ENCODE measurements at regions not wholly inside any gene's neighbourhood (a gene's known extent, or its start where the extent isn't known, plus 50 kb on each side); places are given as distances from the start of the nearest gene placed in this dataset.
"Not testable (repeated sequence)": the region's sequence is repeated elsewhere in the genome, so short reads cannot be mapped to it uniquely, and the experiment has no call there.

- Histone ChIP-seq H3K36me3 (ENCODE audit: control insufficient read depth in 5 of 5, insufficient read depth in 5 of 5, low read length in 5 of 5) (no peaks in the 10 kb centered on the region), H3K9ac (ENCODE audit: low read length in 5 of 5) (no peak overlapping the region), H3K4me1 (ENCODE audit: control insufficient read depth in 5 of 5, insufficient read depth in 5 of 5, low read length in 5 of 5) (no peaks in the 10 kb centered on the region), H3K4me3 (ENCODE audit: low read depth in 1 of 5, low read length in 5 of 5) (no peak overlapping the region), H3K9me3 (ENCODE audit: control insufficient read depth in 5 of 5, low read length in 5 of 5) (no peaks in the 10 kb centered on the region), H3K27ac (ENCODE audit: low read depth, low read length) (no peak overlapping the region), H3K27me3 (ENCODE audit: control insufficient read depth in 5 of 5, insufficient read depth in 4 of 5, low read length in 5 of 5) (no peaks in the 10 kb centered on the region)
These were observed 901.4 kb upstream of the API5 start for GRCh38 chr11:42410251-42410955.

- H3K27ac ChIP-seq (ENCODE audit: low read depth, low read length), result no peak overlapping the region
- H3K9ac ChIP-seq (ENCODE audit: low read length in 5 of 5), result no peak overlapping the region
- H3K27me3 ChIP-seq (ENCODE audit: control insufficient read depth in 5 of 5, insufficient read depth in 4 of 5, low read length in 5 of 5), result no peaks in the 10 kb centered on the region
- no peaks in the 10 kb centered on the region for H3K9me3 ChIP-seq (ENCODE audit: control insufficient read depth in 5 of 5, low read length in 5 of 5)
- H3K4me3 ChIP-seq (ENCODE audit: low read depth in 1 of 5, low read length in 5 of 5), result no peak overlapping the region
- no peaks in the 10 kb centered on the region for H3K4me1 ChIP-seq (ENCODE audit: control insufficient read depth in 5 of 5, insufficient read depth in 5 of 5, low read length in 5 of 5)
- H3K36me3 ChIP-seq (ENCODE audit: control insufficient read depth in 5 of 5, insufficient read depth in 5 of 5, low read length in 5 of 5), result no peaks in the 10 kb centered on the region
These were observed 899.2 kb upstream of the API5 start for GRCh38 chr11:42412590-42412989.

DNA sequence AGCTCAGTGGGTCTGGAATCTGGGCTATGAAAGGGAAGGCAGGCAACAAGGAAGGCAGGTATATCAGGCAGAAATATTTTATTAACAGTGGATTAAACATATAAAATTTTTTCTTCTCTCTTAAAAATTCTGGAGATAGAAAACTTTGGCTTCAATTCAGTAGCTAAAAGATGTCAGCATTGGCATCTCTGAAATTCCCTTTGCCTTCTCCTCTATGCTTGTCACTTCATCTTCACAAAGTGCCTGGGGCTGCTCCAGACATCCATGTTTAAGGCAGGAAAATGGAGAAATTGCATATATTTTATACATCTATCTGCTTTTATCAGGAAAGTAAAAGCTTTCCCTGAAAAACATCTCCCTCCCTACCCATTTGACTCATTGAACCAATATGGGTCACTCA is 894.1 kb upstream of the API5 start:
- Histone ChIP-seq H3K9me3 (ENCODE audit: control insufficient read depth in 5 of 5, low read length in 5 of 5) (no peaks in the 10 kb centered on the region), H3K9ac (ENCODE audit: low read length in 5 of 5) (no peak overlapping the region), H3K4me3 (ENCODE audit: low read depth in 1 of 5, low read length in 5 of 5) (no peak overlapping the region), H3K36me3 (ENCODE audit: control insufficient read depth in 5 of 5, insufficient read depth in 5 of 5, low read length in 5 of 5) (no peaks in the 10 kb centered on the region), H3K4me1 (ENCODE audit: control insufficient read depth in 5 of 5, insufficient read depth in 5 of 5, low read length in 5 of 5) (no peaks in the 10 kb centered on the region), H3K27ac (ENCODE audit: low read depth, low read length) (no peak overlapping the region), H3K27me3 (ENCODE audit: control insufficient read depth in 5 of 5, insufficient read depth in 4 of 5, low read length in 5 of 5) (no peaks in the 10 kb centered on the region)

- Histone ChIP-seq H3K9me3 (ENCODE audit: control insufficient read depth in 5 of 5, low read length in 5 of 5) (no peaks in the 10 kb centered on the region), H3K4me1 (ENCODE audit: control insufficient read depth in 5 of 5, insufficient read depth in 5 of 5, low read length in 5 of 5) (no peaks in the 10 kb centered on the region), H3K9ac (ENCODE audit: low read length in 5 of 5) (no peak overlapping the region), H3K4me3 (ENCODE audit: low read depth in 1 of 5, low read length in 5 of 5) (no peak overlapping the region), H3K27me3 (ENCODE audit: control insufficient read depth in 5 of 5, insufficient read depth in 4 of 5, low read length in 5 of 5) (no peaks in the 10 kb centered on the region), H3K36me3 (ENCODE audit: control insufficient read depth in 5 of 5, insufficient read depth in 5 of 5, low read length in 5 of 5) (no peaks in the 10 kb centered on the region), H3K27ac (ENCODE audit: low read depth, low read length) (no peak overlapping the region)
These were observed 889.7 kb upstream of the API5 start for GRCh38 chr11:42422090-42422489.

GRCh38 chr11:42434911-42435310 is 876.9 kb upstream of the API5 start:
- H3K4me1 ChIP-seq (ENCODE audit: control insufficient read depth in 5 of 5, insufficient read depth in 5 of 5, low read length in 5 of 5); H3K9ac ChIP-seq (ENCODE audit: low read length in 5 of 5); H3K27me3 ChIP-seq (ENCODE audit: control insufficient read depth in 5 of 5, insufficient read depth in 4 of 5, low read length in 5 of 5); H3K27ac ChIP-seq (ENCODE audit: low read depth, low read length); H3K9me3 ChIP-seq (ENCODE audit: control insufficient read depth in 5 of 5, low read length in 5 of 5); H3K4me3 ChIP-seq (ENCODE audit: low read depth in 1 of 5, low read length in 5 of 5); H3K36me3 ChIP-seq (ENCODE audit: control insufficient read depth in 5 of 5, insufficient read depth in 5 of 5, low read length in 5 of 5): not testable (repeated sequence)

DNA sequence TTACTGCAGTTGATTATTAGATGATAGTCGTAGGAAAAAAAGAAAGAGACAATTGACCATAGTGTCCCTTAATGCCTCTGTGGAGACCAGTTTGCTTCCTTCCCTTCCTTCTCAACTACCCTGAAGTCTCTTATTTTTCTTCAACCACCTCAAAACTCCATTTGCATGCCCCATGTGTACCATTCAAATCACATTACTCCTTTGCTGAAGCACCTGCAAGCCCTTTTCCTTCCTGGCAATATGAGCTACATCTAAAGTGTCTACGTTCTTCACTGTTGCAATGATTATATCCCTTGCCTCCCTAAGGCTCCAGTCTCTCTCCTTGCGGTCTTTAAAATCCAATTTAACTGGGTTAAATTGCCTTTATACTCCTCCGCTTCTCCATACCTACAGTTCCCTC is 867.4 kb upstream of the API5 start:
- Histone ChIP-seq H3K4me1 (ENCODE audit: control insufficient read depth in 5 of 5, insufficient read depth in 5 of 5, low read length in 5 of 5) (no peaks in the 10 kb centered on the region), H3K9me3 (ENCODE audit: control insufficient read depth in 5 of 5, low read length in 5 of 5) (peaks cover 5 to 13% (median 11%) of the 10 kb centered on the region in 5 donors), H3K27me3 (ENCODE audit: control insufficient read depth in 5 of 5, insufficient read depth in 4 of 5, low read length in 5 of 5) (no peaks in the 10 kb centered on the region), H3K4me3 (ENCODE audit: low read depth in 1 of 5, low read length in 5 of 5) (no peak overlapping the region), H3K9ac (ENCODE audit: low read length in 5 of 5) (no peak overlapping the region), H3K27ac (ENCODE audit: low read depth, low read length) (no peak overlapping the region), H3K36me3 (ENCODE audit: control insufficient read depth in 5 of 5, insufficient read depth in 5 of 5, low read length in 5 of 5) (no peaks in the 10 kb centered on the region)

DNA sequence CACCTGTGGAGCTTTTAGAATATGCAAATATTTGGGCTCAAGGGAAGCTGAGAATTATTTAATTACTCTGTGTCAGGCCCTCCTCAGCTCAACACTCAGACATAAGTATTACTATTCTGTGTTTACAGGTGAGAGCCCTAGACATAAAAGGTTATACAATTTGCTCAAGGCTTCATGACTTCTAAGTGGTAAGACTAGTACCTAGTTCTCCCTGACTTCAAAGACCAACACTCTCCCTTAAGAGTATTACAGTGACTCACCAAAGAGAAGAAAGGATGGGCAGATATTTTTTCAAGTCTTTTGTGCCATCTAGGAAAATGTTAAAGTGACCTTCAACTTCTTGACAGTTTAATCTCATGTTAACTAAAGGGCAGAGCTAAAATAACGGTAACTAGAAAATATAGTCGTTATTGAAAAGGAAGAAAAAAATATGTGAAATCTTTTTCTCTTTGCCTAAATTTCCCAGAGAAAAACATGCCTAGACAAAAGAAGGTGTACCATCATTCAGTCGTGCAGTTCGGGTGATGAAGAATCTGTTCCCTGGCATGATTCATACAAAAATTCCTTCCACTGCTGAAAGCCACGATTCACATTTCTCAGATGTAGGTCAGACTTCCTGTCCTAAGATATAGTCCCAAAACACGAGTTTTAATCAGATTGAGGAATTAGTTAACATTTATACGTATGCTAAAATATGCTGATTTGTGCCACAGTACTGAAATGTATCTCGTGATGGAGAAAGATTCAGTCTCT is 849.1 kb upstream of the API5 start:
- H3K27me3 ChIP-seq (ENCODE audit: control insufficient read depth in 5 of 5, insufficient read depth in 4 of 5, low read length in 5 of 5), result no peaks in the 10 kb centered on the region
- H3K4me3 ChIP-seq (ENCODE audit: low read depth in 1 of 5, low read length in 5 of 5), result no peak overlapping the region
- H3K9me3 ChIP-seq (ENCODE audit: control insufficient read depth in 5 of 5, low read length in 5 of 5), result peaks cover 0 to 3% (median 0%) of the 10 kb centered on the region in 5 donors
- no peak overlapping the region for H3K9ac ChIP-seq (ENCODE audit: low read length in 5 of 5)
- no peaks in the 10 kb centered on the region for H3K4me1 ChIP-seq (ENCODE audit: control insufficient read depth in 5 of 5, insufficient read depth in 5 of 5, low read length in 5 of 5)
- no peak overlapping the region for H3K27ac ChIP-seq (ENCODE audit: low read depth, low read length)
- H3K36me3 ChIP-seq (ENCODE audit: control insufficient read depth in 5 of 5, insufficient read depth in 5 of 5, low read length in 5 of 5), result no peaks in the 10 kb centered on the region

DNA sequence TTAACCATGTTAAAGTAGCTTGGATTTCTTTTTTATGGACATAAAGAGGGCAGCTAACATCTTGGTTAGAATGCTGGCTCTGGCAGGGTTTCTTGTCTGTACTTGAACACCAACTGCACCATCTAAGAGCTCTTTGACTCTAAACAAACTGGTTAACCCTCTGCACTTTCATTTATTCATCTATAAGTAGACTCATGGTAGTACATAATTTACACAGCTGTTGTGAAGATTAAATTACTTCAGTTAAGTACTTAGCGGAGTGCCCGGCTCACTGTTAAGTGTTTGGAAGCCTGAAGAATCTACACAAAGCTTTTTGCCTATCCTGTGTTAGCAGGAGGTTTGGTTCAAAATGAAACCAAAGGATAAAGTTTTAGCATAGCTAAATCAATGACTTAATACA is 846.2 kb upstream of the API5 start:
- H3K27me3 ChIP-seq (ENCODE audit: control insufficient read depth in 5 of 5, insufficient read depth in 4 of 5, low read length in 5 of 5), result no peaks in the 10 kb centered on the region
- peaks cover 0 to 3% (median 0%) of the 10 kb centered on the region in 5 donors for H3K9me3 ChIP-seq (ENCODE audit: control insufficient read depth in 5 of 5, low read length in 5 of 5)
- no peaks in the 10 kb centered on the region for H3K36me3 ChIP-seq (ENCODE audit: control insufficient read depth in 5 of 5, insufficient read depth in 5 of 5, low read length in 5 of 5)
- H3K4me3 ChIP-seq (ENCODE audit: low read depth in 1 of 5, low read length in 5 of 5), result no peak overlapping the region
- H3K27ac ChIP-seq (ENCODE audit: low read depth, low read length), result no peak overlapping the region
- no peaks in the 10 kb centered on the region for H3K4me1 ChIP-seq (ENCODE audit: control insufficient read depth in 5 of 5, insufficient read depth in 5 of 5, low read length in 5 of 5)
- H3K9ac ChIP-seq (ENCODE audit: low read length in 5 of 5), result no peak overlapping the region

DNA sequence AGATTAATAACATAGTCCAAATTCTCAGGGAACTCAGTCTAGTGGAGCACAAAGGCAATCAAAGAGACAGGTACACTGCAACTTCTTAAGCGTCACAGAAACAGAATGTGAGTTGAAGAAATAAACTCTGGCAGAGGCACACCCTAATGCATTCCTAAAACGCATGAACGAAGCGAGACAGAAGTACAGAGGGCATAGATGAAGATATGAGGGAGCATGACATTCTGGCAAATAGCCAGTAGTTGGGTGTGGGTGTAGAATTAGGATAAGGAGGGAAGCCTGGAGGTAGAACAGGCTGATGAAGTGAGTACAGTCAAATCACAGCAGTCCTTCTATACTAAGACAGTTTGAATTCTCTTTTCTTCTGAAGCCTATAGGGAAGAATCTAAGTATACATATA is 838.7 kb upstream of the API5 start:
- no peak overlapping the region for H3K9ac ChIP-seq (ENCODE audit: low read length in 5 of 5)
- H3K4me1 ChIP-seq (ENCODE audit: control insufficient read depth in 5 of 5, insufficient read depth in 5 of 5, low read length in 5 of 5), result no peaks in the 10 kb centered on the region
- no peaks in the 10 kb centered on the region for H3K36me3 ChIP-seq (ENCODE audit: control insufficient read depth in 5 of 5, insufficient read depth in 5 of 5, low read length in 5 of 5)
- H3K4me3 ChIP-seq (ENCODE audit: low read depth in 1 of 5, low read length in 5 of 5), result no peak overlapping the region
- H3K27me3 ChIP-seq (ENCODE audit: control insufficient read depth in 5 of 5, insufficient read depth in 4 of 5, low read length in 5 of 5), result no peaks in the 10 kb centered on the region
- no peak overlapping the region for H3K27ac ChIP-seq (ENCODE audit: low read depth, low read length)
- no peaks in the 10 kb centered on the region for H3K9me3 ChIP-seq (ENCODE audit: control insufficient read depth in 5 of 5, low read length in 5 of 5)

DNA sequence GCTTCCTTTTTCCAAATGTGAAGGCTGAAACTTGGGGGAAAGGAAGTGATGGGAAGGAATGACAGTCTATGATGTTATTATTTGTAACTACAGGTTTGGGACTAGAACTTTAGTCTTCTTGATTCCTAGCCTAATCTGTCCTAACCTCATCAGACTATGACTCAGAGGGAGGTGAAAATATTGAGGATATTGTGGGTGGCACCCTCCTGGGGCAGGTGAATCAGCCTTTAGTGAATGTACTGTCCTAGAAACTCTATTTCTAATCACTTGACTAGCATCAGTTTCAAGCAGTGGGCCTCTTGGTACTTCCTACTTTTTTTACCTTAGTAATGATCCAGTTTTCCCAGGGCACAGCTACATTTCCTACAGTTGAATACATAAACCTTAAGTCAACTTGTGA is 829.0 kb upstream of the API5 start:
- Histone ChIP-seq H3K4me3 (ENCODE audit: low read depth in 1 of 5, low read length in 5 of 5) (no peak overlapping the region), H3K36me3 (ENCODE audit: control insufficient read depth in 5 of 5, insufficient read depth in 5 of 5, low read length in 5 of 5) (no peaks in the 10 kb centered on the region), H3K27ac (ENCODE audit: low read depth, low read length) (no peak overlapping the region), H3K27me3 (ENCODE audit: control insufficient read depth in 5 of 5, insufficient read depth in 4 of 5, low read length in 5 of 5) (no peaks in the 10 kb centered on the region), H3K4me1 (ENCODE audit: control insufficient read depth in 5 of 5, insufficient read depth in 5 of 5, low read length in 5 of 5) (no peaks in the 10 kb centered on the region), H3K9ac (ENCODE audit: low read length in 5 of 5) (no peak overlapping the region), H3K9me3 (ENCODE audit: control insufficient read depth in 5 of 5, low read length in 5 of 5) (peaks cover 0 to 5% (median 0%) of the 10 kb centered on the region in 5 donors)
